ENCODE measurements at regions not wholly inside any gene's neighbourhood (a gene's known extent, or its start where the extent isn't known, plus 50 kb on each side); places are given as distances from the start of the nearest gene placed in this dataset.
A peak's percentile ranks its signal among the peaks of the same experiment; 100 is the strongest.

GRCh38 chr6:141259091-141259490 lies 873.6 kb upstream of the GJE1 start:
- no peaks in the 10 kb centered on the region for H3K27me3 ChIP-seq (replicated peaks; ENCODE audit: control insufficient read depth, insufficient read depth, low read length)
- no peak overlapping the region for H3K4me3 ChIP-seq (ENCODE audit: low read length)
- DNase-seq (ENCODE audit: low read depth): no peak
- H3K9ac ChIP-seq (ENCODE audit: low read length): peak overlapping the region; percentile 43
- peaks cover 7% of the 10 kb centered on the region for H3K9me3 ChIP-seq (ENCODE audit: control insufficient read depth, low read length)
- peaks cover 17% of the 10 kb centered on the region for H3K4me1 ChIP-seq (ENCODE audit: control insufficient read depth, insufficient read depth, low read length)
- H3K36me3 ChIP-seq (ENCODE audit: control insufficient read depth, insufficient read depth, low read length, severe bottlenecking): no peaks in the 10 kb centered on the region

- Histone ChIP-seq H3K4me3 (ENCODE audit: low read length) (no peak overlapping the region), H3K36me3 (ENCODE audit: control insufficient read depth, insufficient read depth, low read length, severe bottlenecking) (no peaks in the 10 kb centered on the region), H3K9me3 (ENCODE audit: control insufficient read depth, low read length) (peaks cover 7% of the 10 kb centered on the region), H3K9ac (ENCODE audit: low read length) (no peak overlapping the region), H3K4me1 (ENCODE audit: control insufficient read depth, insufficient read depth, low read length) (peaks cover 20% of the 10 kb centered on the region), H3K27me3 (replicated peaks; ENCODE audit: control insufficient read depth, insufficient read depth, low read length) (no peaks in the 10 kb centered on the region)
- no peak for DNase-seq (ENCODE audit: low read depth)
These were observed 874.2 kb upstream of the GJE1 start for GRCh38 chr6:141258516-141258915.

GRCh38 chr6:141254336-141254735 lies 878.4 kb upstream of the GJE1 start:
- peak overlapping the region; percentile 76 for H3K9ac ChIP-seq (ENCODE audit: low read length)
- H3K4me3 ChIP-seq (ENCODE audit: low read length): no peak overlapping the region
- H3K36me3 ChIP-seq (ENCODE audit: control insufficient read depth, insufficient read depth, low read length, severe bottlenecking): no peaks in the 10 kb centered on the region
- H3K27me3 ChIP-seq (replicated peaks; ENCODE audit: control insufficient read depth, insufficient read depth, low read length): no peaks in the 10 kb centered on the region
- DNase-seq (ENCODE audit: low read depth): no peak
- H3K4me1 ChIP-seq (ENCODE audit: control insufficient read depth, insufficient read depth, low read length): peaks cover 21% of the 10 kb centered on the region
- H3K9me3 ChIP-seq (ENCODE audit: control insufficient read depth, low read length): peaks cover 7% of the 10 kb centered on the region

- peaks cover 7% of the 10 kb centered on the region for H3K9me3 ChIP-seq (ENCODE audit: control insufficient read depth, low read length)
- no peaks in the 10 kb centered on the region for H3K27me3 ChIP-seq (replicated peaks; ENCODE audit: control insufficient read depth, insufficient read depth, low read length)
- peak overlapping the region; percentile 76 for H3K9ac ChIP-seq (ENCODE audit: low read length)
- peak overlapping the region; percentile 62 for H3K4me3 ChIP-seq (ENCODE audit: low read length)
- H3K36me3 ChIP-seq (ENCODE audit: control insufficient read depth, insufficient read depth, low read length, severe bottlenecking): no peaks in the 10 kb centered on the region
- DNase-seq (ENCODE audit: low read depth): peak; percentile 42
- peaks cover 22% of the 10 kb centered on the region for H3K4me1 ChIP-seq (ENCODE audit: control insufficient read depth, insufficient read depth, low read length)
These were observed 879.7 kb upstream of the GJE1 start for GRCh38 chr6:141252828-141253608.

- DNase-seq (ENCODE audit: low read depth): no peak
- H3K36me3 ChIP-seq (ENCODE audit: control insufficient read depth, insufficient read depth, low read length, severe bottlenecking): no peaks in the 10 kb centered on the region
- no peak overlapping the region for H3K4me3 ChIP-seq (ENCODE audit: low read length)
- H3K27me3 ChIP-seq (replicated peaks; ENCODE audit: control insufficient read depth, insufficient read depth, low read length): no peaks in the 10 kb centered on the region
- H3K9ac ChIP-seq (ENCODE audit: low read length): no peak overlapping the region
- peaks cover 5% of the 10 kb centered on the region for H3K9me3 ChIP-seq (ENCODE audit: control insufficient read depth, low read length)
- peaks cover 22% of the 10 kb centered on the region for H3K4me1 ChIP-seq (ENCODE audit: control insufficient read depth, insufficient read depth, low read length)
These were observed 881.4 kb upstream of the GJE1 start for GRCh38 chr6:141251286-141251685.

GRCh38 chr6:141248021-141248799 lies 884.5 kb upstream of the GJE1 start:
- Histone ChIP-seq H3K27me3 (replicated peaks; ENCODE audit: control insufficient read depth, insufficient read depth, low read length) (no peaks in the 10 kb centered on the region), H3K4me3 (ENCODE audit: low read length) (peak overlapping the region; percentile 4), H3K36me3 (ENCODE audit: control insufficient read depth, insufficient read depth, low read length, severe bottlenecking) (no peaks in the 10 kb centered on the region), H3K4me1 (ENCODE audit: control insufficient read depth, insufficient read depth, low read length) (peaks cover 11% of the 10 kb centered on the region), H3K9ac (ENCODE audit: low read length) (no peak overlapping the region), H3K9me3 (ENCODE audit: control insufficient read depth, low read length) (no peaks in the 10 kb centered on the region)
- DNase-seq (ENCODE audit: low read depth): peak; percentile 38

GRCh38 chr6:141244366-141244765 lies 888.4 kb upstream of the GJE1 start:
- H3K4me1 ChIP-seq (ENCODE audit: control insufficient read depth, insufficient read depth, low read length): peaks cover 2% of the 10 kb centered on the region
- H3K9ac ChIP-seq (ENCODE audit: low read length): no peak overlapping the region
- no peaks in the 10 kb centered on the region for H3K36me3 ChIP-seq (ENCODE audit: control insufficient read depth, insufficient read depth, low read length, severe bottlenecking)
- H3K27me3 ChIP-seq (replicated peaks; ENCODE audit: control insufficient read depth, insufficient read depth, low read length): no peaks in the 10 kb centered on the region
- H3K9me3 ChIP-seq (ENCODE audit: control insufficient read depth, low read length): no peaks in the 10 kb centered on the region
- DNase-seq (ENCODE audit: low read depth): no peak
- H3K4me3 ChIP-seq (ENCODE audit: low read length): no peak overlapping the region

GRCh38 chr6:141242957-141243356 lies 889.8 kb upstream of the GJE1 start:
- Histone ChIP-seq H3K4me1 (ENCODE audit: control insufficient read depth, insufficient read depth, low read length) (no peaks in the 10 kb centered on the region), H3K36me3 (ENCODE audit: control insufficient read depth, insufficient read depth, low read length, severe bottlenecking) (no peaks in the 10 kb centered on the region), H3K27me3 (replicated peaks; ENCODE audit: control insufficient read depth, insufficient read depth, low read length) (no peaks in the 10 kb centered on the region), H3K4me3 (ENCODE audit: low read length) (no peak overlapping the region), H3K9me3 (ENCODE audit: control insufficient read depth, low read length) (no peaks in the 10 kb centered on the region), H3K9ac (ENCODE audit: low read length) (no peak overlapping the region)
- DNase-seq (ENCODE audit: low read depth): no peak

- H3K9me3 ChIP-seq (ENCODE audit: control insufficient read depth, low read length): no peaks in the 10 kb centered on the region
- no peak overlapping the region for H3K4me3 ChIP-seq (ENCODE audit: low read length)
- H3K27me3 ChIP-seq (replicated peaks; ENCODE audit: control insufficient read depth, insufficient read depth, low read length): no peaks in the 10 kb centered on the region
- H3K9ac ChIP-seq (ENCODE audit: low read length): no peak overlapping the region
- no peaks in the 10 kb centered on the region for H3K4me1 ChIP-seq (ENCODE audit: control insufficient read depth, insufficient read depth, low read length)
- no peaks in the 10 kb centered on the region for H3K36me3 ChIP-seq (ENCODE audit: control insufficient read depth, insufficient read depth, low read length, severe bottlenecking)
- no peak for DNase-seq (ENCODE audit: low read depth)
These were observed 903.4 kb upstream of the GJE1 start for GRCh38 chr6:141229296-141229695.

GRCh38 chr6:141218583-141218982 lies 914.1 kb upstream of the GJE1 start:
- peaks cover 16% of the 10 kb centered on the region for H3K9me3 ChIP-seq (ENCODE audit: control insufficient read depth, low read length)
- H3K9ac ChIP-seq (ENCODE audit: low read length): no peak overlapping the region
- H3K4me3 ChIP-seq (ENCODE audit: low read length): peak overlapping the region; percentile 3
- H3K27me3 ChIP-seq (replicated peaks; ENCODE audit: control insufficient read depth, insufficient read depth, low read length): no peaks in the 10 kb centered on the region
- H3K4me1 ChIP-seq (ENCODE audit: control insufficient read depth, insufficient read depth, low read length): no peaks in the 10 kb centered on the region
- H3K36me3 ChIP-seq (ENCODE audit: control insufficient read depth, insufficient read depth, low read length, severe bottlenecking): no peaks in the 10 kb centered on the region
- no peak for DNase-seq (ENCODE audit: low read depth)

GRCh38 chr6:141216726-141217125 lies 916.0 kb upstream of the GJE1 start:
- Histone ChIP-seq H3K9me3 (ENCODE audit: control insufficient read depth, low read length) (peaks cover 16% of the 10 kb centered on the region), H3K4me1 (ENCODE audit: control insufficient read depth, insufficient read depth, low read length) (no peaks in the 10 kb centered on the region)

More at GRCh38 chr6:141216726-141217125, 916.0 kb upstream of the GJE1 start:
- no peak overlapping the region for H3K9ac ChIP-seq (ENCODE audit: low read length)
- H3K36me3 ChIP-seq (ENCODE audit: control insufficient read depth, insufficient read depth, low read length, severe bottlenecking): no peaks in the 10 kb centered on the region
- no peaks in the 10 kb centered on the region for H3K27me3 ChIP-seq (replicated peaks; ENCODE audit: control insufficient read depth, insufficient read depth, low read length)
- no peak for DNase-seq (ENCODE audit: low read depth)
- H3K4me3 ChIP-seq (ENCODE audit: low read length): no peak overlapping the region

Data from adipocyte (in vitro differentiated cells).